Panc1 (cell line): ENCODE measurements at regions not wholly inside any gene's neighbourhood (a gene's known extent, or its start where the extent isn't known, plus 50 kb on each side); places are given as distances from the start of the nearest gene placed in this dataset.

Experiments
- CTCF ChIP-seq: fragments of 450-650 bp; IDR thresholded peaks from 2 replicates; pipeline ENCODE4 v1.5.1; 2017; ENCODE audit warnings: mild to moderate bottlenecking
- POLR2AphosphoS5 ChIP-seq: IDR thresholded peaks from 2 replicates; pipeline ENCODE4 v1.6.1; 2012; ENCODE audit warnings: mild to moderate bottlenecking, low read depth, low read length, moderate library complexity
- SIN3A ChIP-seq: IDR thresholded peaks from 2 replicates; pipeline ENCODE4 v1.6.1; 2012; ENCODE audit warnings: low read depth, mild to moderate bottlenecking, low read length, moderate library complexity, borderline replicate concordance; ENCODE audit not compliant: insufficient read depth

GRCh38 chr20:55760586-55760985 lies 244.7 kb downstream of the CBLN4 start:
- TF ChIP-seq CTCF = no peak
- TF ChIP-seq SIN3A = no peak
- no peak for TF ChIP-seq POLR2AphosphoS5
